Body of pancreas (tissue), 4 donors: ENCODE measurements at regions not wholly inside any gene's neighbourhood (a gene's known extent, or its start where the extent isn't known, plus 50 kb on each side); places are given as distances from the start of the nearest gene placed in this dataset.
"Not testable (repeated sequence)": the region's sequence is repeated elsewhere in the genome, so short reads cannot be mapped to it uniquely, and the experiment has no call there.

Experiments used
- ATAC-seq: fragments of 150-250 bp; one replicate; pipeline ENCODE4 v1.9.1; 2016
- DNase-seq, 4 donors: peaks; one replicate each; pipeline ENCODE4 v3.0.0-alpha.2; 2019
- H3K27ac ChIP-seq, 4 donors: fragments of 200-600 bp; sonication (generic); 1 replicate in 3 of 4; 2 replicates in 1 of 4; pipeline versions ENCODE4 v1.5.1 to v1.6.1; 2016 to 2019; ENCODE audit warnings: mild to moderate bottlenecking in 1 of 4, mixed read lengths in 1 of 4, moderate library complexity in 1 of 4
- H3K27me3 ChIP-seq, 2 donors: fragments of 200-600 bp; sonication (generic); one replicate each; pipeline ENCODE4 v1.6.0; 2016; ENCODE audit warnings: mild to moderate bottlenecking in 1 of 2
- H3K36me3 ChIP-seq, 2 donors: fragments of 200-600 bp; sonication (generic); replicated peaks in 1 of 2; 2 replicates each; pipeline ENCODE4 v1.5.1; 2016; ENCODE audit warnings: low read depth in 2 of 2; ENCODE audit not compliant: insufficient read depth in 1 of 2
- H3K4me1 ChIP-seq: fragments of 200-600 bp; sonication (generic); one replicate; pipeline ENCODE4 v1.6.0; 2016
- H3K4me3 ChIP-seq, 2 donors: fragments of 200-600 bp; sonication (generic); 1 replicate in 1 of 2; 2 replicates in 1 of 2; pipeline ENCODE4 v1.5.1; 2016 to 2019
- H3K9me3 ChIP-seq, 3 donors: fragments of 200-600 bp; sonication (generic); 1 replicate in 2 of 3; 2 replicates in 1 of 3; pipeline ENCODE4 v1.5.1; 2016
- CTCF ChIP-seq, 7 experiments: fragments of 450-650 bp in 4 of 7; fragments of 200-600 bp in 3 of 7; sonication (generic) in 3 of 7; IDR thresholded peaks; one replicate each; pipeline ENCODE4 v1.5.1; 2016 to 2019; ENCODE audit warnings: antibody characterized with exemption in 7 of 7
- POLR2A ChIP-seq, 3 donors: fragments of 450-650 bp; IDR thresholded peaks; one replicate each; pipeline ENCODE4 v1.6.1; 2016; ENCODE audit warnings: antibody characterized with exemption in 3 of 3, mild to moderate bottlenecking in 2 of 3
- WGBS, 2 donors: methylation state at CpG; one replicate each; pipeline ENCODE4 v1.1.5; 2017; 5-methylcytosine and 5-hydroxymethylcytosine counted together
- intact Hi-C: fragments of 100-400 bp; cut with DNase I; formaldehyde crosslinking; loops from one replicate; pipeline ENCODE4 v1.15.1; 2023

GRCh38 chr21:18547347-18547746, 143.8 kb upstream of the TMPRSS15 start:
- DNase-seq (no peak), ATAC-seq (no peak)
- no peak overlapping the region for H3K4me3 ChIP-seq
- TF ChIP-seq CTCF (IDR thresholded peaks at IDR 0.05) (no peak), POLR2A (IDR thresholded peaks at IDR 0.05) (no peak)
- no peaks in the 10 kb centered on the region for H3K4me1 ChIP-seq
- WGBS, 2 donors = 38 to 43% methylated on average over 1 of the region's 1 CpG
- H3K36me3 ChIP-seq = no peaks in the 10 kb centered on the region
- no peaks in the 10 kb centered on the region for H3K27me3 ChIP-seq
- intact Hi-C loops = no loop called here
- no peak overlapping the region for H3K27ac ChIP-seq
- H3K9me3 ChIP-seq = no peaks in the 10 kb centered on the region

GRCh38 chr21:18548249-18548648, 144.7 kb upstream of the TMPRSS15 start:
- Histone ChIP-seq H3K9me3 (no peaks in the 10 kb centered on the region), H3K4me1 (no peaks in the 10 kb centered on the region), H3K27me3 (no peaks in the 10 kb centered on the region), H3K4me3 (no peak overlapping the region), H3K36me3 (no peaks in the 10 kb centered on the region), H3K27ac (no peak overlapping the region)
- ATAC-seq (no peak), DNase-seq (no peak)
- TF ChIP-seq CTCF (IDR thresholded peaks at IDR 0.05) (no peak), POLR2A (IDR thresholded peaks at IDR 0.05) (no peak)
- intact Hi-C loops = no loop called here

GRCh38 chr21:18549214-18549905, 145.8 kb upstream of the TMPRSS15 start:
- DNase-seq (no peak), ATAC-seq (no peak)
- Histone ChIP-seq H3K27me3 (no peaks in the 10 kb centered on the region), H3K36me3 (no peaks in the 10 kb centered on the region), H3K4me1 (no peaks in the 10 kb centered on the region), H3K27ac (no peak overlapping the region), H3K4me3 (no peak overlapping the region), H3K9me3 (no peaks in the 10 kb centered on the region)
- 21 to 34% methylated on average over 4 of the region's 4 CpGs for WGBS, 2 donors
- no peak for TF ChIP-seq POLR2A (IDR thresholded peaks at IDR 0.05)
- TF ChIP-seq CTCF (IDR thresholded peaks at IDR 0.05) = no peak
- intact Hi-C loops = no loop called here

- Histone ChIP-seq H3K9me3 (no peaks in the 10 kb centered on the region), H3K27ac (no peak overlapping the region), H3K27me3 (no peaks in the 10 kb centered on the region), H3K4me1 (no peaks in the 10 kb centered on the region), H3K4me3 (no peak overlapping the region), H3K36me3 (no peaks in the 10 kb centered on the region)
- ATAC-seq (no peak), DNase-seq (no peak)
- TF ChIP-seq CTCF (IDR thresholded peaks at IDR 0.05) = no peak
- TF ChIP-seq POLR2A (IDR thresholded peaks at IDR 0.05) = no peak
- 75 to 81% methylated on average over 3 of the region's 3 CpGs for WGBS, 2 donors
- intact Hi-C loops = no loop called here
These were observed 146.8 kb upstream of the TMPRSS15 start for GRCh38 chr21:18550361-18550760.

GRCh38 chr21:18553786-18554185, 150.2 kb upstream of the TMPRSS15 start:
- intact Hi-C loops = no loop called here

GRCh38 chr21:18567770-18568169, 164.2 kb upstream of the TMPRSS15 start:
- DNase-seq, intact Hi-C loops, ATAC-seq, H3K36me3 ChIP-seq, H3K4me1 ChIP-seq, H3K27me3 ChIP-seq, H3K4me3 ChIP-seq, H3K9me3 ChIP-seq, H3K27ac ChIP-seq: not testable (repeated sequence)
- 70 to 83% methylated on average over 10 of the region's 10 CpGs for WGBS, 2 donors

More at GRCh38 chr21:18553786-18554185, 150.2 kb upstream of the TMPRSS15 start:
- TF ChIP-seq CTCF (IDR thresholded peaks at IDR 0.05) = no peak
- TF ChIP-seq POLR2A (IDR thresholded peaks at IDR 0.05) = no peak
- ATAC-seq = no peak
- H3K27ac ChIP-seq = no peak overlapping the region
- no peaks in the 10 kb centered on the region for H3K9me3 ChIP-seq
- H3K36me3 ChIP-seq = no peaks in the 10 kb centered on the region
- H3K27me3 ChIP-seq = no peaks in the 10 kb centered on the region
- WGBS, 2 donors = 63 to 74% methylated on average over 2 of the region's 2 CpGs
- H3K4me3 ChIP-seq = no peak overlapping the region
- H3K4me1 ChIP-seq = no peaks in the 10 kb centered on the region
- DNase-seq = no peak
